H9 (cell line): ENCODE measurements at regions not wholly inside any gene's neighbourhood (a gene's known extent, or its start where the extent isn't known, plus 50 kb on each side); places are given as distances from the start of the nearest gene placed in this dataset.

Experiments
- DNase-seq: peaks from one replicate; pipeline ENCODE4 v3.0.0-alpha.2; 2017
- H2AFZ ChIP-seq: one replicate; pipeline ENCODE4 v1.6.1; 2013; ENCODE audit warnings: mild to moderate bottlenecking, low read length, control low read depth, moderate library complexity
- H2AK5ac ChIP-seq: 2 replicates; pipeline ENCODE4 v1.6.1; 2013; ENCODE audit warnings: low read length, control low read depth, mixed read lengths; ENCODE audit not compliant: insufficient read length
- H2BK120ac ChIP-seq: one replicate; pipeline ENCODE4 v1.6.1; 2013; ENCODE audit warnings: low read depth, mild to moderate bottlenecking, low read length, control low read depth, inconsistent platforms; ENCODE audit not compliant: poor library complexity, severe bottlenecking
- H2BK12ac ChIP-seq: 2 replicates; pipeline ENCODE4 v1.6.1; 2013; ENCODE audit warnings: low read length, control low read depth, mixed read lengths, low read depth; ENCODE audit not compliant: insufficient read length
- H2BK15ac ChIP-seq: 2 replicates; pipeline ENCODE4 v1.6.1; 2013; ENCODE audit warnings: low read depth, low read length, control low read depth
- H2BK20ac ChIP-seq: one replicate; pipeline ENCODE4 v1.6.1; 2013; ENCODE audit warnings: low read depth, mild to moderate bottlenecking, low read length, control low read depth, inconsistent platforms; ENCODE audit not compliant: poor library complexity, severe bottlenecking
- H2BK5ac ChIP-seq: 2 replicates; pipeline ENCODE4 v1.6.1; 2013; ENCODE audit warnings: low read length, control low read depth, mixed read lengths; ENCODE audit not compliant: insufficient read length
- H3K14ac ChIP-seq: 2 replicates; pipeline ENCODE4 v1.6.1; 2013; ENCODE audit warnings: low read length, control low read depth; ENCODE audit not compliant: insufficient read depth
- H3K18ac ChIP-seq: 2 replicates; pipeline ENCODE4 v1.6.1; 2013; ENCODE audit warnings: low read depth, mild to moderate bottlenecking, mixed read lengths, low read length, control low read depth; ENCODE audit not compliant: insufficient read length
- H3K23ac ChIP-seq: 2 replicates; pipeline ENCODE4 v1.6.1; 2013; ENCODE audit warnings: low read length, control low read depth, mixed read lengths, low read depth; ENCODE audit not compliant: insufficient read length
- H3K23me2 ChIP-seq: 2 replicates; pipeline ENCODE4 v1.6.1; 2013; ENCODE audit warnings: low read depth, mild to moderate bottlenecking, mixed read lengths, low read length, control low read depth; ENCODE audit not compliant: insufficient read length, poor library complexity, severe bottlenecking
- H3K27ac ChIP-seq: 2 replicates; pipeline ENCODE4 v1.5.1; 2013; ENCODE audit warnings: low read length, control low read depth, mixed read lengths, low read depth; ENCODE audit not compliant: insufficient read length
- H3K27me3 ChIP-seq: 2 replicates; pipeline ENCODE4 v1.6.1; 2013; ENCODE audit warnings: low read length, control low read depth, inconsistent platforms; ENCODE audit not compliant: insufficient read depth
- H3K4ac ChIP-seq: 2 replicates; pipeline ENCODE4 v1.6.1; 2013; ENCODE audit warnings: low read depth, mild to moderate bottlenecking, control low read depth, inconsistent platforms, low read length, moderate library complexity
- H3K4me1 ChIP-seq: 2 replicates; pipeline ENCODE4 v1.6.1; 2013; ENCODE audit warnings: low read length, control low read depth, inconsistent platforms; ENCODE audit not compliant: insufficient read depth
- H3K4me2 ChIP-seq: 2 replicates; pipeline ENCODE4 v1.6.1; 2013; ENCODE audit warnings: low read length, control low read depth, mixed read lengths; ENCODE audit not compliant: insufficient read length, insufficient read depth
- H3K56ac ChIP-seq: 2 replicates; pipeline ENCODE4 v1.6.1; 2013; ENCODE audit warnings: low read depth, mild to moderate bottlenecking, mixed read lengths, low read length, control low read depth; ENCODE audit not compliant: insufficient read length
- H3K79me1 ChIP-seq: 2 replicates; pipeline ENCODE4 v1.6.1; 2013; ENCODE audit warnings: low read depth, mild to moderate bottlenecking, moderate library complexity, low read length, control low read depth, inconsistent platforms; ENCODE audit not compliant: insufficient read depth, poor library complexity, severe bottlenecking
- H3K79me2 ChIP-seq: 2 replicates; pipeline ENCODE4 v1.6.1; 2013; ENCODE audit warnings: low read length, control low read depth, inconsistent platforms; ENCODE audit not compliant: insufficient read depth
- H3K9ac ChIP-seq: 2 replicates; pipeline ENCODE4 v1.6.1; 2013; ENCODE audit warnings: low read length, control low read depth, mixed read lengths; ENCODE audit not compliant: insufficient read length; ENCODE audit errors: extremely low read depth
- H3K9me3 ChIP-seq: one replicate; pipeline ENCODE4 v1.6.1; 2013; ENCODE audit warnings: low read depth, low read length, inconsistent platforms; ENCODE audit not compliant: control insufficient read depth
- H3T11ph ChIP-seq: one replicate; pipeline ENCODE4 v1.6.1; 2013; ENCODE audit warnings: mild to moderate bottlenecking, low read length, control low read depth, inconsistent platforms
- H4K20me1 ChIP-seq: one replicate; pipeline ENCODE4 v1.6.1; 2013; ENCODE audit not compliant: control insufficient read depth, insufficient read length, insufficient read depth
- H4K5ac ChIP-seq: 2 replicates; pipeline ENCODE4 v1.6.1; 2013; ENCODE audit warnings: low read depth, mild to moderate bottlenecking, mixed read lengths, low read length, control low read depth; ENCODE audit not compliant: insufficient read length
- H4K8ac ChIP-seq: replicated peaks from 2 replicates; pipeline ENCODE4 v1.6.1; 2013; ENCODE audit warnings: low read length, control low read depth, mixed read lengths, low read depth; ENCODE audit not compliant: insufficient read length
- H4K91ac ChIP-seq: 2 replicates; pipeline ENCODE4 v1.6.1; 2013; ENCODE audit warnings: low read depth, mild to moderate bottlenecking, moderate library complexity, mixed read lengths, low read length, control low read depth; ENCODE audit not compliant: insufficient read length
- H3K27ac Mint-ChIP-seq, 3 experiments: 2 replicates in 2 of 3; 3 replicates in 1 of 3; pipeline ENCODE4 v1.8.0; 2020 to 2021; ENCODE audit warnings: mixed read lengths in 3 of 3, mild to moderate bottlenecking in 1 of 3, moderate library complexity in 1 of 3
- H3K27me3 Mint-ChIP-seq: 2 replicates; pipeline ENCODE4 v1.8.0; 2021; ENCODE audit warnings: low read depth, mild to moderate bottlenecking, moderate library complexity, mixed read lengths
- H3K36me3 Mint-ChIP-seq, 3 experiments: 2 replicates in 2 of 3; 3 replicates in 1 of 3; pipeline ENCODE4 v1.8.0; 2020 to 2021; ENCODE audit warnings: low read depth in 3 of 3, mixed read lengths in 3 of 3; ENCODE audit not compliant: insufficient read depth in 1 of 3
- H3K4me1 Mint-ChIP-seq, 2 experiments: 2 replicates each; pipeline ENCODE4 v1.8.0; 2020; ENCODE audit warnings: mixed read lengths in 2 of 2
- H3K4me3 Mint-ChIP-seq, 2 experiments: 2 replicates in 1 of 2; 3 replicates in 1 of 2; pipeline ENCODE4 v1.8.0; 2020 to 2021; ENCODE audit warnings: mild to moderate bottlenecking in 2 of 2, mixed read lengths in 2 of 2, moderate library complexity in 1 of 2
- H3K9me3 Mint-ChIP-seq, 2 experiments: 2 replicates in 1 of 2; 3 replicates in 1 of 2; pipeline ENCODE4 v1.8.0; 2020; ENCODE audit warnings: mild to moderate bottlenecking in 2 of 2, mixed read lengths in 2 of 2, moderate library complexity in 1 of 2
- WGBS: extraction: QIAGEN DNeasy Blood & Tissue Kit; methylation state at CpG from one replicate; pipeline ENCODE4 v1.1.7; 2013; ENCODE audit warnings: missing lambda C conversion rate, low lambda C conversion rate, mixed read lengths; ENCODE audit not compliant: insufficient read length; ENCODE audit errors: extremely low coverage; 5-methylcytosine and 5-hydroxymethylcytosine counted together
- TF ChIP-seq, protein P1 (sequence below): fragments of 200-600 bp; sonication (generic); conservative IDR thresholded peaks from 3 replicates; pipeline ENCODE4 v1.8.0; 2021; ENCODE audit warnings: antibody characterized with exemption, mild to moderate bottlenecking

DNA sequence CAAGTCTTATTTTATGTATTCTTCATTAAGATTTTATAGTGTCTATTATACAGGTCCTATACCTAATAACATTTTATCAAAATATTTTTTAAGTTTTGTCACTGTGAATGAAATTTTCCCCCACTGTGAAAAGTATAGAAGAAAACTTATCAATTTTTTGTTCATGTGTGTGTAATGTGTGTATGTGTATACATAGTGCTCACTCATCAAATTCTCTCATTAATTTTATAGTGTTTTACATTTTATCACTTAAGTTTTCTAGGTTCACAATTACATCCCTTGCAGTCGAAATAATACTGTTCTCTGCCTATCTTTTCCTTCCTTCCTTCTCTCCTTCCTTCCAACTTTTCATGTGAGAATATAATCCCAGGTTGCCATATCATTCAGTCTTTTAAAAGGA lies 93.2 kb upstream of the FBXO11 start:
- H3K4me1 Mint-ChIP-seq: no peaks in the 10 kb centered on the region
- no peak overlapping the region for H3K56ac ChIP-seq
- H3K4me3 Mint-ChIP-seq: no peak overlapping the region
- no peak overlapping the region for H2BK20ac ChIP-seq
- no peak overlapping the region for H3K4me2 ChIP-seq
- no peak overlapping the region for H3K4ac ChIP-seq
- no peaks in the 10 kb centered on the region for H3K36me3 Mint-ChIP-seq
- TF ChIP-seq, protein P1, sequence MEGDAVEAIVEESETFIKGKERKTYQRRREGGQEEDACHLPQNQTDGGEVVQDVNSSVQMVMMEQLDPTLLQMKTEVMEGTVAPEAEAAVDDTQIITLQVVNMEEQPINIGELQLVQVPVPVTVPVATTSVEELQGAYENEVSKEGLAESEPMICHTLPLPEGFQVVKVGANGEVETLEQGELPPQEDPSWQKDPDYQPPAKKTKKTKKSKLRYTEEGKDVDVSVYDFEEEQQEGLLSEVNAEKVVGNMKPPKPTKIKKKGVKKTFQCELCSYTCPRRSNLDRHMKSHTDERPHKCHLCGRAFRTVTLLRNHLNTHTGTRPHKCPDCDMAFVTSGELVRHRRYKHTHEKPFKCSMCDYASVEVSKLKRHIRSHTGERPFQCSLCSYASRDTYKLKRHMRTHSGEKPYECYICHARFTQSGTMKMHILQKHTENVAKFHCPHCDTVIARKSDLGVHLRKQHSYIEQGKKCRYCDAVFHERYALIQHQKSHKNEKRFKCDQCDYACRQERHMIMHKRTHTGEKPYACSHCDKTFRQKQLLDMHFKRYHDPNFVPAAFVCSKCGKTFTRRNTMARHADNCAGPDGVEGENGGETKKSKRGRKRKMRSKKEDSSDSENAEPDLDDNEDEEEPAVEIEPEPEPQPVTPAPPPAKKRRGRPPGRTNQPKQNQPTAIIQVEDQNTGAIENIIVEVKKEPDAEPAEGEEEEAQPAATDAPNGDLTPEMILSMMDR: no peak
- no peak overlapping the region for H4K5ac ChIP-seq
- H2AFZ ChIP-seq: no peak overlapping the region
- H2BK5ac ChIP-seq: no peak overlapping the region
- no peaks in the 10 kb centered on the region for H3K79me1 ChIP-seq
- no peak overlapping the region for H3K23ac ChIP-seq
- no peaks in the 10 kb centered on the region for H3K9me3 ChIP-seq
- DNase-seq: no peak
- no peaks in the 10 kb centered on the region for H3K4me1 ChIP-seq
- no peaks in the 10 kb centered on the region for H3K23me2 ChIP-seq
- no peak overlapping the region for H3K14ac ChIP-seq
- no peak overlapping the region for H2BK15ac ChIP-seq
- H3K27me3 ChIP-seq: no peaks in the 10 kb centered on the region
- H2BK120ac ChIP-seq: no peak overlapping the region
- no peak overlapping the region for H3K18ac ChIP-seq
- no peak overlapping the region for H3K27ac Mint-ChIP-seq
- H4K8ac ChIP-seq: no peak overlapping the region
- no CpG with 5 or more reads among the region's 1 CpG for WGBS
- no peak overlapping the region for H2BK12ac ChIP-seq
- H4K91ac ChIP-seq: no peak overlapping the region
- H3K9ac ChIP-seq: no peak overlapping the region
- H4K20me1 ChIP-seq: no peaks in the 10 kb centered on the region
- no peak overlapping the region for H3K27ac ChIP-seq
- no peak overlapping the region for H2AK5ac ChIP-seq
- no peak overlapping the region for H3T11ph ChIP-seq
- H3K79me2 ChIP-seq: no peaks in the 10 kb centered on the region
- H3K27me3 Mint-ChIP-seq: no peaks in the 10 kb centered on the region; the same call in 1 of the 2 replicates
- H3K9me3 Mint-ChIP-seq: no peaks in the 10 kb centered on the region
